WERI-Rb-1 (cell line): ENCODE measurements at regions not wholly inside any gene's neighbourhood (a gene's known extent, or its start where the extent isn't known, plus 50 kb on each side); places are given as distances from the start of the nearest gene placed in this dataset.

Source experiments
- DNase-seq: peaks from one replicate; pipeline ENCODE4 v3.0.0-alpha.2; 2020
- H3K27ac ChIP-seq: fragments of 250-450 bp; sonication (Bioruptor Pico); 2 replicates; pipeline ENCODE4 v1.5.1; 2020; ENCODE audit warnings: mild to moderate bottlenecking, moderate library complexity
- H3K27me3 ChIP-seq: fragments of 250-450 bp; sonication (Bioruptor Pico); 2 replicates; pipeline ENCODE4 v1.5.1; 2021; ENCODE audit warnings: mild to moderate bottlenecking, low read depth, moderate library complexity; ENCODE audit not compliant: insufficient read depth, severe bottlenecking
- H3K36me3 ChIP-seq: fragments of 250-450 bp; sonication (Bioruptor Pico); 2 replicates; pipeline ENCODE4 v1.5.1; 2020; ENCODE audit warnings: mild to moderate bottlenecking, moderate library complexity
- H3K4me3 ChIP-seq: 2 replicates; pipeline ENCODE4 v1.5.1; 2011; ENCODE audit warnings: low read depth, mild to moderate bottlenecking, control low read depth, low read length
- H3K9me3 ChIP-seq: fragments of 250-450 bp; sonication (Bioruptor Pico); 2 replicates; pipeline ENCODE4 v1.5.1; 2021; ENCODE audit warnings: mild to moderate bottlenecking, moderate library complexity; ENCODE audit not compliant: severe bottlenecking
- CTCF ChIP-seq: IDR thresholded peaks from 2 replicates; pipeline ENCODE4 v1.5.1; 2011; ENCODE audit warnings: low read depth, mild to moderate bottlenecking, control low read depth, inconsistent platforms, low read length

- Histone ChIP-seq H3K4me3 (no peak overlapping the region), H3K27me3 (peaks cover 25% of the 10 kb centered on the region), H3K9me3 (no peaks in the 10 kb centered on the region), H3K36me3 (no peaks in the 10 kb centered on the region), H3K27ac (no peak overlapping the region)
- TF ChIP-seq CTCF: no peak
- no peak for DNase-seq
Observed at GRCh38 chr11:19546325-19546724, 166.3 kb upstream of the NAV2 start.

DNA sequence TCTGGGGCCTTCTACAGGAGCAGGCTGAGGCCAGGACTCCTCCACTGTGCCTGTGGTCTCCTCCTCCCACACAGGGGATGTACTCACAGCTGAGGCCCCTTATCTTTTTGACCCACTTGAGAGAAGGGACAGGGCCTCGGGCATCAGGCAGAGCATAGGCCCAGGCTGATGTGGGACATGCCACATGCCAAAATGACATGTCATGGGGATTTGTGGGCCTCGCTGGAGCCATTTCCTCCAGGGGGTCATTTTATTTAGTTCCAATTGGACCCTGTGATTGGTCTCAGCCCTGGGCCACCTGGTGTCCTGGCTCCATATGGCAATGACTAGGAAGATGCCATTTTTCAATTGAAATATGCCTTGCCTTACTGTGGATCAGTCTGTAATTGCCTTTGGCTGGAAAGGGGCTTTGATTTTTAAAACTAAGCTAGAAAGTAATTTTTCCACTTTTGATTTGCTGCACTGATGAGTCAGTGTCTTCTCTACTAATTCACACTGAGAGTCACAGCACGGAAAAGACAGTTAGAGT lies 171.1 kb upstream of the NAV2 start:
- Histone ChIP-seq H3K4me3 (no peak overlapping the region), H3K36me3 (no peaks in the 10 kb centered on the region), H3K9me3 (no peaks in the 10 kb centered on the region), H3K27ac (no peak overlapping the region), H3K27me3 (peaks cover 14% of the 10 kb centered on the region)
- DNase-seq: no peak
- no peak for TF ChIP-seq CTCF

GRCh38 chr11:19539861-19540260 lies 172.8 kb upstream of the NAV2 start:
- Histone ChIP-seq H3K9me3 (no peaks in the 10 kb centered on the region), H3K27me3 (peaks cover 8% of the 10 kb centered on the region), H3K36me3 (no peaks in the 10 kb centered on the region), H3K4me3 (no peak overlapping the region), H3K27ac (no peak overlapping the region)
- DNase-seq: no peak
- TF ChIP-seq CTCF: no peak

GRCh38 chr11:19537803-19538453 lies 174.7 kb upstream of the NAV2 start:
- Histone ChIP-seq H3K4me3 (no peak overlapping the region), H3K27me3 (no peaks in the 10 kb centered on the region), H3K27ac (no peak overlapping the region), H3K9me3 (no peaks in the 10 kb centered on the region), H3K36me3 (no peaks in the 10 kb centered on the region)
- no peak for TF ChIP-seq CTCF
- no peak for DNase-seq

- DNase-seq: peak; percentile 56
- TF ChIP-seq CTCF: no peak
Observed at GRCh38 chr11:19536131-19536530, 176.5 kb upstream of the NAV2 start.

GRCh38 chr11:19530505-19530904 lies 182.1 kb upstream of the NAV2 start:
- no peaks in the 10 kb centered on the region for H3K36me3 ChIP-seq
- H3K4me3 ChIP-seq: no peak overlapping the region
- H3K27ac ChIP-seq: no peak overlapping the region
- no peak for DNase-seq
- no peak for TF ChIP-seq CTCF
- H3K9me3 ChIP-seq: no peaks in the 10 kb centered on the region
- peaks cover 2% of the 10 kb centered on the region for H3K27me3 ChIP-seq

More at GRCh38 chr11:19536131-19536530, 176.5 kb upstream of the NAV2 start:
- no peak overlapping the region for H3K4me3 ChIP-seq
- no peak overlapping the region for H3K27ac ChIP-seq
- H3K36me3 ChIP-seq: no peaks in the 10 kb centered on the region
- peaks cover 1% of the 10 kb centered on the region for H3K27me3 ChIP-seq
- no peaks in the 10 kb centered on the region for H3K9me3 ChIP-seq
